ENCODE measurements at regions not wholly inside any gene's neighbourhood (a gene's known extent, or its start where the extent isn't known, plus 50 kb on each side); places are given as distances from the start of the nearest gene placed in this dataset.
"Not testable (repeated sequence)": the region's sequence is repeated elsewhere in the genome, so short reads cannot be mapped to it uniquely, and the experiment has no call there.

- no peaks in the 10 kb centered on the region for H3K36me3 Mint-ChIP-seq
- no peaks in the 10 kb centered on the region for H3K27me3 Mint-ChIP-seq
- H3K9me3 Mint-ChIP-seq = peaks cover 15% of the 10 kb centered on the region
- no peaks in the 10 kb centered on the region for H3K4me1 Mint-ChIP-seq (ENCODE audit: low read depth in 2 of 2)
- H3K4me3 Mint-ChIP-seq = no peak overlapping the region
- ATAC-seq (no peak), DNase-seq (ENCODE audit: low spot score) (no peak)
- no peak overlapping the region for H3K27ac Mint-ChIP-seq
These were observed 361.2 kb downstream of the RND3 start for GRCh38 chr2:150126143-150126740.

- peaks cover 15% of the 10 kb centered on the region for H3K9me3 Mint-ChIP-seq
- ATAC-seq (no peak), DNase-seq (ENCODE audit: low spot score) (no peak)
- H3K4me1 Mint-ChIP-seq (ENCODE audit: low read depth in 2 of 2) = no peaks in the 10 kb centered on the region
- H3K36me3 Mint-ChIP-seq = no peaks in the 10 kb centered on the region
- no peak overlapping the region for H3K27ac Mint-ChIP-seq
- no peaks in the 10 kb centered on the region for H3K27me3 Mint-ChIP-seq
- no peak overlapping the region for H3K4me3 Mint-ChIP-seq
These were observed 361.8 kb downstream of the RND3 start for GRCh38 chr2:150125708-150126107.

GRCh38 chr2:150125188-150125587 is 362.3 kb downstream of the RND3 start:
- Mint-ChIP-seq H3K27ac (no peak overlapping the region), H3K4me1 (ENCODE audit: low read depth in 2 of 2) (no peaks in the 10 kb centered on the region), H3K9me3 (peaks cover 11% of the 10 kb centered on the region), H3K36me3 (no peaks in the 10 kb centered on the region), H3K27me3 (no peaks in the 10 kb centered on the region), H3K4me3 (no peak overlapping the region)
- DNase-seq (ENCODE audit: low spot score) (no peak), ATAC-seq (no peak)

GRCh38 chr2:150124739-150125138 is 362.7 kb downstream of the RND3 start:
- Mint-ChIP-seq H3K27me3 (no peaks in the 10 kb centered on the region), H3K27ac (no peak overlapping the region), H3K9me3 (peaks cover 7% of the 10 kb centered on the region), H3K36me3 (no peaks in the 10 kb centered on the region), H3K4me1 (ENCODE audit: low read depth in 2 of 2) (no peaks in the 10 kb centered on the region), H3K4me3 (no peak overlapping the region)
- DNase-seq (ENCODE audit: low spot score) (no peak), ATAC-seq (no peak)

- Mint-ChIP-seq H3K36me3 (no peaks in the 10 kb centered on the region), H3K4me3 (no peak overlapping the region)
These were observed 364.4 kb downstream of the RND3 start for GRCh38 chr2:150122871-150123613.

GRCh38 chr2:150122156-150122555 is 365.3 kb downstream of the RND3 start:
- no peak overlapping the region for H3K27ac Mint-ChIP-seq
- no peak for ATAC-seq
- H3K4me3 Mint-ChIP-seq = no peak overlapping the region
- H3K4me1 Mint-ChIP-seq (ENCODE audit: low read depth in 2 of 2) = no peaks in the 10 kb centered on the region
- H3K9me3 Mint-ChIP-seq = no peaks in the 10 kb centered on the region
- DNase-seq (ENCODE audit: low spot score) = no peak
- H3K27me3 Mint-ChIP-seq = no peaks in the 10 kb centered on the region
- H3K36me3 Mint-ChIP-seq = no peaks in the 10 kb centered on the region

More at GRCh38 chr2:150122871-150123613, 364.4 kb downstream of the RND3 start:
- H3K9me3 Mint-ChIP-seq = peaks cover 2% of the 10 kb centered on the region
- H3K4me1 Mint-ChIP-seq (ENCODE audit: low read depth in 2 of 2) = no peaks in the 10 kb centered on the region
- H3K27ac Mint-ChIP-seq = no peak overlapping the region
- ATAC-seq (no peak), DNase-seq (ENCODE audit: low spot score) (no peak)
- no peaks in the 10 kb centered on the region for H3K27me3 Mint-ChIP-seq

GRCh38 chr2:150120326-150120955 is 367.0 kb downstream of the RND3 start:
- Mint-ChIP-seq H3K4me1 (ENCODE audit: low read depth in 2 of 2) (no peaks in the 10 kb centered on the region), H3K9me3 (no peaks in the 10 kb centered on the region), H3K27me3 (no peaks in the 10 kb centered on the region), H3K27ac (no peak overlapping the region), H3K36me3 (no peaks in the 10 kb centered on the region), H3K4me3 (no peak overlapping the region)
- ATAC-seq (no peak), DNase-seq (ENCODE audit: low spot score) (no peak)

- H3K27me3 Mint-ChIP-seq = no peaks in the 10 kb centered on the region
- H3K4me3 Mint-ChIP-seq = no peak overlapping the region
- H3K4me1 Mint-ChIP-seq (ENCODE audit: low read depth in 2 of 2) = no peaks in the 10 kb centered on the region
- H3K27ac Mint-ChIP-seq = no peak overlapping the region
- no peak for DNase-seq (ENCODE audit: low spot score)
- no peaks in the 10 kb centered on the region for H3K9me3 Mint-ChIP-seq
- no peak for ATAC-seq
- no peaks in the 10 kb centered on the region for H3K36me3 Mint-ChIP-seq
These were observed 367.6 kb downstream of the RND3 start for GRCh38 chr2:150119819-150120218.

GRCh38 chr2:150114089-150114488 is 373.4 kb downstream of the RND3 start:
- not testable (repeated sequence) for H3K9me3 Mint-ChIP-seq; ATAC-seq; H3K4me3 Mint-ChIP-seq; H3K27me3 Mint-ChIP-seq; DNase-seq (ENCODE audit: low spot score); H3K36me3 Mint-ChIP-seq; H3K27ac Mint-ChIP-seq; H3K4me1 Mint-ChIP-seq (ENCODE audit: low read depth in 2 of 2)

- Mint-ChIP-seq H3K4me3 (no peak overlapping the region), H3K36me3 (no peaks in the 10 kb centered on the region), H3K4me1 (ENCODE audit: low read depth in 2 of 2) (no peaks in the 10 kb centered on the region), H3K27me3 (no peaks in the 10 kb centered on the region), H3K27ac (no peak overlapping the region), H3K9me3 (peaks cover 19% of the 10 kb centered on the region)
- ATAC-seq (no peak), DNase-seq (ENCODE audit: low spot score) (no peak)
These were observed 376.9 kb downstream of the RND3 start for GRCh38 chr2:150110548-150110947.

- H3K4me1 Mint-ChIP-seq (ENCODE audit: low read depth in 2 of 2) = no peaks in the 10 kb centered on the region
- peaks cover 19% of the 10 kb centered on the region for H3K9me3 Mint-ChIP-seq
- no peak for ATAC-seq
- H3K4me3 Mint-ChIP-seq = no peak overlapping the region
- DNase-seq (ENCODE audit: low spot score) = no peak
- H3K27me3 Mint-ChIP-seq = no peaks in the 10 kb centered on the region
- no peak overlapping the region for H3K27ac Mint-ChIP-seq
- no peaks in the 10 kb centered on the region for H3K36me3 Mint-ChIP-seq
These were observed 377.6 kb downstream of the RND3 start for GRCh38 chr2:150109912-150110311.

GRCh38 chr2:150109028-150109427 is 378.4 kb downstream of the RND3 start:
- no peak for ATAC-seq

GRCh38 chr2:150107816-150108215 is 379.7 kb downstream of the RND3 start:
- no peaks in the 10 kb centered on the region for H3K27me3 Mint-ChIP-seq
- H3K4me3 Mint-ChIP-seq = no peak overlapping the region
- ATAC-seq = no peak

More at GRCh38 chr2:150109028-150109427, 378.4 kb downstream of the RND3 start:
- Mint-ChIP-seq H3K27me3 (no peaks in the 10 kb centered on the region), H3K36me3 (no peaks in the 10 kb centered on the region), H3K4me1 (ENCODE audit: low read depth in 2 of 2) (no peaks in the 10 kb centered on the region), H3K4me3 (no peak overlapping the region), H3K9me3 (peaks cover 19% of the 10 kb centered on the region), H3K27ac (no peak overlapping the region)
- no peak for DNase-seq (ENCODE audit: low spot score)

GRCh38 chr2:150107170-150107569 is 380.3 kb downstream of the RND3 start:
- Mint-ChIP-seq H3K9me3 (peaks cover 19% of the 10 kb centered on the region), H3K27me3 (no peaks in the 10 kb centered on the region)
- no peak for ATAC-seq

More at GRCh38 chr2:150107816-150108215, 379.7 kb downstream of the RND3 start:
- H3K36me3 Mint-ChIP-seq = no peaks in the 10 kb centered on the region
- DNase-seq (ENCODE audit: low spot score) = no peak
- H3K4me1 Mint-ChIP-seq (ENCODE audit: low read depth in 2 of 2) = no peaks in the 10 kb centered on the region
- H3K9me3 Mint-ChIP-seq = peaks cover 19% of the 10 kb centered on the region
- H3K27ac Mint-ChIP-seq = no peak overlapping the region

More at GRCh38 chr2:150107170-150107569, 380.3 kb downstream of the RND3 start:
- H3K36me3 Mint-ChIP-seq = no peaks in the 10 kb centered on the region
- no peak for DNase-seq (ENCODE audit: low spot score)
- H3K4me3 Mint-ChIP-seq = no peak overlapping the region
- H3K27ac Mint-ChIP-seq = no peak overlapping the region
- no peaks in the 10 kb centered on the region for H3K4me1 Mint-ChIP-seq (ENCODE audit: low read depth in 2 of 2)
